ENCODE measurements at regions not wholly inside any gene's neighbourhood (a gene's known extent, or its start where the extent isn't known, plus 50 kb on each side); places are given as distances from the start of the nearest gene placed in this dataset.

DNA sequence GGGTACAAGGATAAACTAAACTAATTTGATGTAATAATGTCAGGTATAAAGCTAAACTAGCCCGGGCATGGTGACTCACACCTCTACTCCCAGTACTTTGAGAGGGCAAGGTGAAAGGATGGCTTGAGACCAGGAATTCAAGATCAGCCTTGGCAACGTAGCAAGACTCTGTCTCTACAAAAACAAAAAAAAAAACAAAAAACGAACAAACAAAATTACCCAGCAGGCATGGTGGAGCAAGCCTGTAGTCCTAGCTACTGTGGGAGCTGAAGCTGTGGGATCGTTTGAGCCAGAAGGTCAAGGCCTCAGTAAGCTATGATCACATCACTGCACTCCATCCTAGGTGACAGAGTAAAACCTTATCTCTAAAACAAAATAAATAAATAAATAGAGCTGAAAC, 131.8 kb upstream of the KYNU start:
- TF ChIP-seq POLR2A (IDR thresholded peaks at IDR 0.05), result no peak
- TF ChIP-seq, protein P1, sequence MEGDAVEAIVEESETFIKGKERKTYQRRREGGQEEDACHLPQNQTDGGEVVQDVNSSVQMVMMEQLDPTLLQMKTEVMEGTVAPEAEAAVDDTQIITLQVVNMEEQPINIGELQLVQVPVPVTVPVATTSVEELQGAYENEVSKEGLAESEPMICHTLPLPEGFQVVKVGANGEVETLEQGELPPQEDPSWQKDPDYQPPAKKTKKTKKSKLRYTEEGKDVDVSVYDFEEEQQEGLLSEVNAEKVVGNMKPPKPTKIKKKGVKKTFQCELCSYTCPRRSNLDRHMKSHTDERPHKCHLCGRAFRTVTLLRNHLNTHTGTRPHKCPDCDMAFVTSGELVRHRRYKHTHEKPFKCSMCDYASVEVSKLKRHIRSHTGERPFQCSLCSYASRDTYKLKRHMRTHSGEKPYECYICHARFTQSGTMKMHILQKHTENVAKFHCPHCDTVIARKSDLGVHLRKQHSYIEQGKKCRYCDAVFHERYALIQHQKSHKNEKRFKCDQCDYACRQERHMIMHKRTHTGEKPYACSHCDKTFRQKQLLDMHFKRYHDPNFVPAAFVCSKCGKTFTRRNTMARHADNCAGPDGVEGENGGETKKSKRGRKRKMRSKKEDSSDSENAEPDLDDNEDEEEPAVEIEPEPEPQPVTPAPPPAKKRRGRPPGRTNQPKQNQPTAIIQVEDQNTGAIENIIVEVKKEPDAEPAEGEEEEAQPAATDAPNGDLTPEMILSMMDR (IDR thresholded peaks at IDR 0.05), result no peak

Measured in adrenal gland (tissue), 5 donors.